ENCODE measurements at regions not wholly inside any gene's neighbourhood (a gene's known extent, or its start where the extent isn't known, plus 50 kb on each side); places are given as distances from the start of the nearest gene placed in this dataset.
"Not testable (repeated sequence)": the region's sequence is repeated elsewhere in the genome, so short reads cannot be mapped to it uniquely, and the experiment has no call there.

- not testable (repeated sequence) for DNase-seq (ENCODE audit: low read depth)
Observed at GRCh38 chr1:222470252-222470805, 77.6 kb downstream of the HHIPL2 start.

DNA sequence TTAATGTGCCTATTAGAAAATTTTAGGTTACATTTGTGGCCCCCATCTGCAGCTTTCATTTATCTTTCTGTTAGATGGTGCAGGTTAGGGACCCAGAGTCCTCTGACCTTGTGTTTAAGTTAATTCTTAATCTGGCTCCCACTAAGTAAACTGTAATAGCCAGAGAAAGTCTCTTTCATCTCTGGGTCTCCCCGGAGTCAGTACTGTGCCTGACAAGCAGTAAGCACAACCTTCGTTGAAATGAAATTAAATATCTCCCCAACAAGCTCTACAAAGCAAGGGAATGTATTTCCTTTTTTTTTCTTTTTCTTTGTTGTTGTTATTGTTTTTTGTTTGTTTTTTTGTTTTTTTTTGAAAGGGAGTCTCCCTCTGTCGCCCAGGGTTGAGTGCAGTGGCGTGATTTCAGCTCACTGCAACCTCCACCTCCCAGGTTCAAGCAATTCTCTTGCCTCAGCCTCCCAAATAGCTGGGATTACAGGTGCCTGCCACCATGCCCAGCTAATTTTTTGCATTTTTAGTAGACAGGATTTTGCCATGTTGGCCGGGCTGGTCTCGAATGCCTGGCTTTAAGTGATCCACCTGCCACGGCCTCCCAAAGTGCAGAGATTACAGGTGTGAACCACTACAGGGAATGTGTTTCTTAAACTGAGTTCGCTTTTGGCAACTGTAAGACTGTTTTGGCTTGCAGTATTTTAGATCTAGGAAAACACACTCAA lies 81.6 kb downstream of the HHIPL2 start:
- DNase-seq (ENCODE audit: low read depth), result no peak

- peak; percentile 85 for DNase-seq (ENCODE audit: low read depth)
Observed at GRCh38 chr1:222465211-222466041, 82.5 kb downstream of the HHIPL2 start.

DNA sequence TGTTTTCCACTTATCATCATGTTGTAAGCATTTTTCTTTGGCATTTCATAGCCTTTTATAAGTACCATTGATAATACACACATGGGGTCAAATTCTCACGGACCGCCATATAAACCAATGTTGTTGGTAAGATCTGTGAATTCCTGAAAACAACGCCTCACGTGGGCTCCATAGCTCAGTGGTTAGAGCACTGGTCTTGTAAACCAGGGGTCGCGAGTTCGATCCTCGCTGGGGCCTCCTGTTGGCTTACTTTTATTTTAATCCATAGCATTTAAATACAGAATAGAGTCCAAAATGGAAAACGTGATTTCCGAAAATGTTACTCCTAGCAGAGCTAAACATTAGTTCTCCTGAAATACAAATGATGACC lies 83.1 kb downstream of the HHIPL2 start:
- peak; percentile 63 for DNase-seq (ENCODE audit: low read depth)

DNA sequence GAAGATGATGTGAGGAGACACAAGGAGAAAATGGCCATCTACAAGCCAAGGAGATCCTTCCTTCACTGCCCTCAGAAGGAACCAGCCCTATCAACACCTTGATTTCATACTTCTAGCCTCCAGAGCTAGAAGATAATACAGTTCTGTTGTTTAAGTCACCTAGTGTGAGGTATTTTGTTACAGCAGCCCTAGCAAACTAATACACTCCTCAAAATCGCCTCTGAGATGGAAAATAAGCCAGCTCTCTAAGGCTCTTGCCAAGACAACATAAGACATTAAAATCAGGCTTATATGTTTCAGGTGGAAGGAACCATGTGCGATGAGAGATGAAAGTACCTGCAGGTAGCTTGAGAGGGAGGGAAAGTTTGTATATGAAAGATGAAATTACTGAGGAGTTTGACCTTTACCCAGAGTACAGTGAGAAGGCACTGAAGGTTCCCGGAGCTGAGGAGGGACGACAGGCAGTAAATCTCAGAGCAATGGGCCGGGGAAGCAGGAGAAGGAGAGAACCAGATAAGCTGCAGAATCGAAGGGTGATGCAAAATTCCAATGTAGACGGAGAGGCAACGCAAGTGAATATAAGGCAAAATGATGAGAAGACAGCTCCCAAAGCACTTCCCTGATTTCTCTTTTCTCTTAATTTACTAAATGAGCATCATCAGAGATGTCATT lies 84.7 kb downstream of the HHIPL2 start:
- no peak for DNase-seq (ENCODE audit: low read depth)

DNA sequence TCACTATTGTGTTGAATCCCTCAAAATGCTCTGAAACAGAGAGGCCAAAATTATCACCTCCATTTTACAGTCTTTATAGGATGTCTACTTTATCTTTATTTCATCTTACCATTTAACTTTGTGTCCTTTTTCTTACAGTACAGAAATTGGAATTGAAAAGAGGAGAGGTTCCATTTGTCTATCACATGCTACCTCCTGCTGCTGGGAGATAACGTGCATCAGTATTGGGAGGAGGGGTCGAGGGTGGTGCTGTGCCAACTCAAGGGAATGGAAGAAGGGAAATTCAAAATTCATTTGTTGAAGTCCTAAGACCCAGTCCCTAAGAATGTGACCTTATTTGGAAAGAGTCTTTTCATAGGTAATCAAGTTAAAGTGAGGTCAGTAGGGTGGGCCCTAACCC lies 85.3 kb downstream of the HHIPL2 start:
- no peak for DNase-seq (ENCODE audit: low read depth)

DNA sequence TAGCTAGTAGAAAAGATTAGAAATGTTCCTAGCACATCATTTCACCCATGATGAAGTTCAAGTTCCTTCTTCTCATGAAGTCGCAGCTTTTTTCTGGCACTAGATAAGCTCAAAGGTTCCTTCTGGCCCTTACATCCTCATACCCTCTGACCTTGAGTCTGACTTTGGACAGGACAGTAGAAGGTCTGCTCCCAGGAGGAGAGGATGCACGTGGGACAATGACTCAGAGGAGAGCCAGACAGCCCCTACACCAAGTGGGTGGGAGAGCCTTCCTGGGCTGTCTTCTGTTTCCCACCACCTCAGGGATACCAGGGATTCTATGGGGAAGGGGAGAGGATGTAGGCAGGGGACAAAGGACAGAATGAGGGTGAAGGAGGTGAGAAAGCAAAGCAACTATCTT lies 86.0 kb downstream of the HHIPL2 start:
- no peak for DNase-seq (ENCODE audit: low read depth)

DNA sequence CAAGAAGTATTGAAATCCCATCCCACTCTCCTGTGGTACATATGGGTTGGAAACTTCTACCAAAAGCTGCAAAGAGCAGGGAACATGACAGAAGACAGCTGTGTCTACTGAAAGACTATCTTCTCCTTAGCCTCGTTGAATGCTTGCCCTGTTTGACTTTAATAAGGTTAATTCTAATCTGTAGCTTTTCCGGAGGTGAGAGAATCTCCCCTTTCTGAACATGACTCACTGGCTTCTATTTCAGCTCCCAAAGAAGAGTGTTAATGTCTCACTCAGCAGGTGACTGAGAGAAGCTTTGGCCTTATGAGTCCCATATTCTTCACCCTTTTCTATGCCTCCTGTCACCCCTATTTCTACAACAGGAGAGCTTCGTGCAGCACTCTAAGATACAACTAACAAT lies 88.3 kb downstream of the HHIPL2 start:
- no peak for DNase-seq (ENCODE audit: low read depth)

DNA sequence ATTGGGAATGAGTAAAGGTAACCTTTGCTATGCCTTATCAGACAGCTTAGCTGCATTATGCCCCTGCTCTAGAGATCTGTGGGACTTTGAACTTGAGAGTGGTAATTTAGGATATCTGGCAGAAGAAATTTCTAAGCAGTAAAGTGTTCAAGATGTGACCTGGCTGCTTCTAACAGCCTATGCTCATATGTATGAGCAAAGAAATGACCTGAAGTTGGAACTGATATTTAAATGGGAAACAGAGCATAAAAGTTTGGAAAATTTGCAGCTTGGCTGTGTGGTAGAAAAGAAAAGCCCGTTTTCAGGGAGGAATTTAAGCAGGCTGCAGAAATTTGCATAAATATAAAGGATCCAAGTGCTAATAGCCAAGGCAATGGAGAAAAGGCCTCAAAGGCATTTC lies 90.4 kb downstream of the HHIPL2 start:
- DNase-seq (ENCODE audit: low read depth), result no peak

- DNase-seq (ENCODE audit: low read depth), result no peak
Observed at GRCh38 chr1:222457084-222457483, 90.8 kb downstream of the HHIPL2 start.

- DNase-seq (ENCODE audit: low read depth), result peak; percentile 74
Observed at GRCh38 chr1:222455188-222455879, 92.6 kb downstream of the HHIPL2 start.

DNA sequence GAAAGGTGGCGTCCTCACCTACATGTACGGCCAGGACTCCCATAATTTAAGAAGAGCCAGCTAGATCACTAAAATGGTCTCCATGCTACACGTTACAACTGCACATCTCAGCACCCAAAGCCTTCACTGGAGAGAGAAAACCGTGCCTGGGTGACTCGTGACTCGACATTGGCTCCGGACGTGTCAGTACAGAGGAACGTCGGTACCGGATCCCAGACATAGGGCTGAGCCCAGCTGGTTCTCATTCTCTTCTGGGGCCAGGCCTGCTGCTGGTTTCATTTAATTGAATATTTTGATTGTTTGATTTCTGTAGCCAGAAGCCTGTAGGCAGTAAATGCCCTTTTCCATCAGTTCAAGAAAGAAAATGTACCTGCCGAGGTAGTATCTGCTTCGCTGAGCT lies 93.1 kb downstream of the HHIPL2 start:
- no peak for DNase-seq (ENCODE audit: low read depth)

GRCh38 chr1:222454186-222454585 lies 93.7 kb downstream of the HHIPL2 start:
- DNase-seq (ENCODE audit: low read depth), result no peak

DNA sequence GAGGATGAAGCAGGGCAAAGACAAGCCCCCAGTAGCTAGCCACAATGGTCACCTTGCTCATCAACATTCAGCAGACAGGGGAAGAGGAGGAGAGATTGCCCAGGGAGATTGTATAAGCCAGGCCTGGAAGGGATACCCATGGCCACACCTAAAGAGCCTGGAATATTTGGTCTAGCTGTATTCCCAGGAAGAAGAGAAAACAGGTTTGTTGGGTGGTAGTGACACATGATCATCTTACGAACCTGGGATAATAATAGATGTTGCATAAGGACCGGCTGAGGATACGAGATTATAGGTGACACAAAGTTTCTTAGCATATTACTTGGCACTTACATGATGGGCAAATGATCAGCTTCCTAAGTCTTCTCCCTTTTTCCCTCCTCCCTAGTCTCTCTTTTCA lies 95.9 kb downstream of the HHIPL2 start:
- DNase-seq (ENCODE audit: low read depth), result no peak

DNA sequence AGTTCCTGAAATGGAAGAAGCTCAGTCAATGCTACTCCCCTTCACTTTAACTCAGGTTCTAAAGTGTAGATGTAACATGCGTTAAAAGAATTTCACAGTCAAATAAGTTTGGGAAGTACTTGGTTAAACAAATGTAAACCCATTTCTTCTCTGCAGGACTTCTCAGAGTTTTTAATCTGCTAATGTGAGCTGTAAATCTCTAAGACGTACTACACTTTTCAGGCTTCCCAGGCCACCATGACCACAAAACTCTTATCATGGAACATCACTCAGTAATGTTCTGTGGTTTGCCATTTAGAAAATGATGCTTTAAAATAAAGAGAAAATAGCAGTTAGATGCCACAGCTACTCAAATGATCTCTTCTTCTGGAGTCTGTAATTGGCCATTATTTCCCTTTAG lies 104.3 kb downstream of the HHIPL2 start:
- DNase-seq (ENCODE audit: low read depth), result no peak

GRCh38 chr1:222441066-222441465 lies 106.8 kb downstream of the HHIPL2 start:
- DNase-seq (ENCODE audit: low read depth), result no peak

DNA sequence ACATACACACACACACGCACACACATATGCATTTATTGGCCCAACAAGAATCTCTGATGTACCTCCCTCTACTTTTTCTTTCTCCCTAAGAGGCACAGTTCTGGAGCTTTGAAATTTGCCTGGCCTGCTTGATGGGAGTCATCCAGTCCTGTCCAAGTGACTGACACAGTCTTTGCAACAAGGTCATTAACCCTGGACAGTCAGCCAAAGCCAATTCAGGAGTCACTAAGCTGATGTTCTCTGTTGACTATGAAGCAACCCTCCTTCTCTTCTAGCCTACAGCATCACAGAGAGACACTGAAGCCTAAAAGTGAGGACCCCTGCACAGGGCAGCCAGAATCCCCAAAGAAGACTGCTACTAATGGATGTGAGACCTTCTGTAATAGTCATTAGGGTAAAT lies 123.1 kb downstream of the HHIPL2 start:
- DNase-seq (ENCODE audit: low read depth), result no peak

DNA sequence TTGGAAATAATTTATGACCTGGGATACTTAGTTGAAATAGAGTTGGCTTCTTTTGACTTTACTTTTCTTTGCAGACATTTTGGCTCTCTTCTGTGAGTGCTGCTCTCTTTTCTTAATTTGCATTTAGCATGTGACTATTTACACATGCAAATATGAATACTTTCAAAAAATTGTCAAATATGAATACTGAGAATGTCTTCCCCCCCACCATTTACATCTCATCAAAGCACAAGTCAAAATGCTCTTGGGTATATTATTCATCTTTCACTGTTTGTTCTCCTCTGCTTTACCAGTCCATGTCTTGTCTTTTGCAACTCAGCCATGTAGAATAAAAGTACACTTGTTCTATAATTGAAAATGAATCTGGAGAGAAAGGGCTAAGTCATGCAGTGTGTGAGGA lies 126.5 kb downstream of the HHIPL2 start:
- no peak for DNase-seq (ENCODE audit: low read depth)

DNA sequence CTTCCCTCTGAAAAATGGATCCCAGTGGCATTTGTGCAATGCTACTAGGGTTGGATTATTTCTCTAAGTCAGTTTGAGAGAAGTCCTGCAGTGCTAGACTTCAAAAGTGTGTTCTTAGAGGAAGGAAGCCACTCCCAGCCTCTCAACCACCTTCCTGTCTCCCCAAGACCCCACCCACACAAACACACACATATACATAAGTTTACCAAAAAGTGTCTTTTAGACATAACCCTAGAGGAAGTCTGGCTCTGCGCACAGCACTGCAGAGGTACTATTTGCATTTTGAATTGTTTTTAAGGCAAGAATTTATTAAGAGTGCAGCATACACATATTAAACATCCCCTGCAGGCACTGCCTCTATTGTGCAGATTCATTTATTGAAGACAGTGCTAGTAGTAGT lies 127.3 kb downstream of the HHIPL2 start:
- no peak for DNase-seq (ENCODE audit: low read depth)

GRCh38 chr1:222418654-222419053 lies 129.2 kb downstream of the HHIPL2 start:
- DNase-seq (ENCODE audit: low read depth), result no peak

- DNase-seq (ENCODE audit: low read depth), result no peak
Observed at GRCh38 chr1:222417264-222417663, 130.6 kb downstream of the HHIPL2 start.

Measured in activated T-cell treated with anti-CD3 and anti-CD28 coated beads for 48 hours (primary cell).